ENCODE measurements at regions not wholly inside any gene's neighbourhood (a gene's known extent, or its start where the extent isn't known, plus 50 kb on each side); places are given as distances from the start of the nearest gene placed in this dataset.

DNA sequence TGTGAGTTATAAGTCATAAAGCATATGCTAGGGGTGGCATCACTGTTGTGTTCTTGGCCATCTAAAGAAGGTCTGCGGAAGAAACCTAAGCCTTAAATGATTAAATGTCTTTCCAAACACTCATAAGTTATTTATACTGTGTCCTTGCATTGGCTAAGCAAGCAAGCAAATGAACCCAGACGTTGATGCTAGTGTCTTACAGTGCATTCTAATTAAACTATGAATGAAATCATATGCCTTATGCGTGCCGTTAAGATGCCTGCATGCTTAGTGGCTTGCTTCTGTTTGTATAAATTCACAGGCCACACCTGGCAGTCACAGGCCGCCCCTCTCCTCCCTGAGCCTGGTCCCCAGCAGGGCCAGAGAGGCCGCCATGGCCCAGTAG, 49.9 kb downstream of the RIN2 start:
- no peak for DNase-seq (ENCODE audit: low read depth, low spot score)

DNA sequence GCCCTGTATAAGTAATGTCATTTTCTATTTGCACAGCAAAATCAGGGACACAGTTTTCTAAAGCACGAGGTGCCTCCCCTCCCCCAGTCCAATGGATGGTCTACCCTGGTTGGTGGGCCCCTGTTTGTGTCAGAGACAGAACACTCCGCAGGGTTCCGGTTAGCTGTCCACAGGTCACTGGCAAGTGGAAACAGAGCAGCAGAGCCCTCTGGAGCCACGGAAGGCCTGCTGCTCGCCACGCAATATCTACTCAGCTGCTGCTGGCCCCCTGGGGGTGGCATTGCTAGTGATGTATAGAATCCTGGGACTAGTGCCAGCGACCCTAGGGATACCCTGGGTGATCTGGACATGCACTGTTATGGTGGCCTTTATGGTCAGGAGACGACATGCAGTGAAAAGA, 50.4 kb downstream of the RIN2 start:
- no peak for DNase-seq (ENCODE audit: low read depth, low spot score)

DNA sequence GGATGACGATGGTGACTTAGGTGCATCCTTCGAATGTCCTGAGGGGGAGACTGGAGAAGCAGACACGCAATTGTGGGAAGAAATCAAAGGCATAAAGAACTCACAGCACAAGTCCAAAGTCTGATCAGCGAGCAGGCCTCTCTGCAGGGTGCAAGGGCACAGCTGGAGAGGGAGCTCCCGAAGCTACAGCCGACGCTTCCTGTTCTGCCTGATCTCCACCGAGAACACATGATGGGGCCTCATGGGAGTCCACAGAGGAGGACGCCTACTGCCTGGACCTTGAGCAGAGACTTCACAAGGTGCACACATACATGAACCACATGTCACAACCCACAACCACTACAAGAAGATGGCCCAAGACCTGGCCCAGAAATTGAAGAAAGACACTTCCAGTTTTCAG, 51.4 kb downstream of the RIN2 start:
- no peak for DNase-seq (ENCODE audit: low read depth, low spot score)

DNA sequence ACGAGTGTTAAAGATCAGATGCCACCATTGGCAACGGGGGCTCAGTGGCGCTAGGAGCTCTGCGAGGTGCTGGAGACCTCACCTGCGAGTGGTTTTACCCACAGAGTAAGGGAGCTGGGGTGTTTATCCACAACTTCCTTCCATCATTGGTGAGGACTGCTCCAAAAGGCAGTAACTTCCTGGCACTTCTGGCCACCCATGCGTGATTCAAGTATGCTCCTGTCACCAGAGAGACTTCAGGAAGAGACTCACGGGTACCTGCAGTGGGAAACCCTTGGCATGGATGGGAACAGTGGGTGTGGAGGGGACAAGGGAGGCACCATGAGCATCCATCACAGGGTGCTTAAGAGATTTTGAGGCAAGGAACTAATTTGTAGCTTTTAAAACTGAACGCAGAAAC, 53.2 kb downstream of the RIN2 start:
- no peak for DNase-seq (ENCODE audit: low read depth, low spot score)

DNA sequence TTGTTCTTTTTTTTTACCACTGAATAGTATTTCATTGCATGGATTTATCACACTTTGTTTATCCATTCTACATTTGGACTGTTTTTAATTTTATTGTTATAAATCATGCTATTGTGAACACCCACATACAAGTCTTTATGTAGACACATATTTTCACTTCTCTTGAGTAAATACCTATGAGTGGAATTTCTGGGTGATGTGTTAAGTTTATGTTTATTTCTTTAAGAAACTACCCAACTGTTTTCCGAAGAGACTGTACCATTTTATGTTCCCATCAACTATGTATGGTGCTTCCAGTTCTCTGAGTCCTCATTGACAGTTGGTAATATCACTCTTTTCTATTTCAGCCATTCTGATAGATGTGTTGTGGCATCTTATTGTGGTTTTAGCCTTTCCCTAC, 54.0 kb downstream of the RIN2 start:
- DNase-seq (ENCODE audit: low read depth, low spot score) = no peak

DNA sequence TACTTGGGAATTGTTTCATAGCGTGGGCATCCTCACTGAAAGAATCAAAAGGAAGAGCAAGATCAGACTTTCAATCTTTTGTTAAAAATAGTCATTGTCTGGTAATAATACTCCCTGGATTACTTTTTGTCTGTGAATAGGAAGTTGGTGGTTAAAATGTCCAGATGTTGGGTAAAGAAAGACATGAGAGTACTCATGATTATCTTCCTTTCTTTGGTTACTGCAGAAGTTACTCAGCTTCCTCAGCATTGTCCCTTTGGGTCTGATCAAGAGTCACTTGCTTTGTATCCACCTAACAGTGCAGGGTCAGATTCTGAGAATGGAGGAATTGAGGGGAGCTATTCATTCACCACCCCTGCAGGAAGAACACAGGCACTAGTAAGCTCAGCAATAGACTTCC, 54.6 kb downstream of the RIN2 start:
- no peak for DNase-seq (ENCODE audit: low read depth, low spot score)

DNA sequence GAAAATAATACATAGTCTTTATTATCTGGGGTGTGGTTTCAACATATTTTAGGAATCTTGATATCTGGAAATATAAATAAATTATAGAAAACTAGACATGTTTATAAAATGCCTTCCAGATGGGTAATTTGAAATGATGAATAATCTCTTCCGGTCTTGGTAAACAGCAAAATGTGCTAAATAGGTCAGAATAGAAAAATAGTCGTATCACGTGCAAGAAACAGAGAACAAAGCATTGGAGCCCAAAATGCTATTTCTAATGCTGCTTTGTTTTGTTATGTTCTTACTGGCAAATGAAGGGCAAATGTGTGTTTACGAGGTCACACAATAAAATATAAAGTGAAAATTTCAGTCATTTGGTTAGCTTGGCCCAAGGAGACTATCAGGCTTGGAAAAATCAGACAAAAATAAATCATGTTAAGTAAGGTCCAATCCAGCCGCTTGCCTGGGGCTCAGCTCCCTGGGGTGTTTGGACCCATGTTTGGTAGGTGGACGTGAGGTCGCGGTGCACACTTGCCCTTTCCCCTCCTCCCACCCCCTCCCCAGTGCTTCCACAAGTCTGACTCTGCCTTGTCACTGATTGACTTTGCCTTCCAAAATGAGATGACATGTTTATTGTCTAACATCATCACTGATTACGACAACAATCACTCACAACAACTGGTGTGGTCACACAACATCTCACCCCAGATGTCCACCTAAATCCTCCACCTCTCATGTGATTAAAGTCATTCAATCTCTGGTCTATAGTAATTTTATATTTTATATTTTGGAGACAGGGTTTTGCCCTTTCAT, 56.0 kb downstream of the RIN2 start:
- peak; percentile 58 for DNase-seq (ENCODE audit: low read depth, low spot score)

DNA sequence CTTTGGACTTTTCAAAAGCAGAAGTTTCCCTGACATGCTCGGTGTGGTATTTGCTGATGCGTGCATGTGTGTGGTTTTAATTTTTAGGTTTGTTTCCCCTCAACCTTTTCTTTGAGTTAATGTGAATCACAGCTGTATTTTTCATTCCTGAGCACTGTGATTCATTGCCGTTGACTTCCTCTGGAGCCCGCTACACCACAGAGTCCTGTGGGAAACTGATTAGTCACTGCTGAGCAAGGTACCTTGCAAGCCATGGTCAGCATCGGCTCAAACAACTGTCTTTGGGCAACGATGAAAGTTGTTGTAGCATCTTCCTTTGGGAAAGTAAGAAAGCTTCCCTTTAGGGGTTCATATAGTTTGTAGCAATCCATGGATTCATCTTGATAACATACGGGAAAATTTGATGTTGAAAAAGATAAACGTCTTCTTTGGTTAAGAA, 57.5 kb downstream of the RIN2 start:
- peak; percentile 97 for DNase-seq (ENCODE audit: low read depth, low spot score)

DNA sequence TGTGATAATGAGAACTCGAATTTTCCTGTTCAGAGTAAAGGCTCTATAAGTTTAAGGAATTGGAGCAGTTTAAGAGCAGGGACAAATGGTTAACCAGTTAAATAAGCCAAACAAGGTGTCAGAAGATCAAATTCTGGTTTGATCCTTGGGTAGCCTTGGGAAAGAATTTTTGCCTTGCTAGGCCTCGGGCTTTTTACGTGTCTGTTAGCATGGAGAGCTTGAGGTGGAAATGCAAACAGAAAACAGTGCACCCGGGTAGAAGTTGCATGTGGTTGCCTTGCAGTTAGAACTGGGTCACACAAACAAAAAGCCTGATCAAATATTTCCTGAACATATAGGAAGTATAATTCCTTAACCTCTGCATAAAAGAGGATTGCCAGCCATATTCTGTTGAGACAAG, 58.3 kb downstream of the RIN2 start:
- no peak for DNase-seq (ENCODE audit: low read depth, low spot score)

DNA sequence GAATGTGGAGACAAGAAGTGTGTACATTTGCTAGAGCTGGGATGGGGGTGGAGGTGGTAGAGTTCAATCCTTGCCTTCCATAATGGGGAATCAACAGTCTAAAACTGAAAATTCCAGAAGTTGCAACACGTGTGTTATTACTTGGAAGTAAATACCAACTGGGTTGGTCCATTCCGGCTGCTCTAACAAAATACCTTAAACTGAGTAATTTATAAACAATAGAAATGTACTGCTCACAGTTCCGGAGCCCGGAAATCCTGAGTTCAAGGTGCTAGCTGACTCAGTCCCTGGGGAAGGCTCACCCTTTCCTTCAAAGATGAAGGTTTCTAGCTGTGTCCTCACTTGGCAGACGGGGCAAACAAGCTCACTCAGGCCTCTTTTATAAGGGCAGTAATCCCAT, 59.0 kb downstream of the RIN2 start:
- DNase-seq (ENCODE audit: low read depth, low spot score) = peak; percentile 98

DNA sequence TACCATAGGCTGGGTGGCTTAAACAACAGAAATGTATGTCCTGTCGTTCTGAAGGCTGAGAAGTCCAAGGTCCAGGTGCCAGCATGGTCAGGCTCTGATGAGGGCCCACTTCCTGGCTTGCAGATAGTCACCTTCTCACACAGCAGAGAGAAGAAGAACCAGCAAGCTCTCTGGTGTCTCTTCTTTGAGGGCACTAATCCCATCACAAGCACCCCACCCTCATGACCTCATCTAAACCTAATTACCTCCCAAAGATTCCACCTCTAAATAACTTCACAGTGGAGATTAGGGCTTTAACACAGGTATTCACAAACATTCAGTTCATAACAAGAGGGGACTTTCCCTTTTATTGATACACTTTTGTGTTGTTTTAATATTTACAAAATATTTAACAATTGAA, 61.1 kb downstream of the RIN2 start:
- DNase-seq (ENCODE audit: low read depth, low spot score) = no peak

DNA sequence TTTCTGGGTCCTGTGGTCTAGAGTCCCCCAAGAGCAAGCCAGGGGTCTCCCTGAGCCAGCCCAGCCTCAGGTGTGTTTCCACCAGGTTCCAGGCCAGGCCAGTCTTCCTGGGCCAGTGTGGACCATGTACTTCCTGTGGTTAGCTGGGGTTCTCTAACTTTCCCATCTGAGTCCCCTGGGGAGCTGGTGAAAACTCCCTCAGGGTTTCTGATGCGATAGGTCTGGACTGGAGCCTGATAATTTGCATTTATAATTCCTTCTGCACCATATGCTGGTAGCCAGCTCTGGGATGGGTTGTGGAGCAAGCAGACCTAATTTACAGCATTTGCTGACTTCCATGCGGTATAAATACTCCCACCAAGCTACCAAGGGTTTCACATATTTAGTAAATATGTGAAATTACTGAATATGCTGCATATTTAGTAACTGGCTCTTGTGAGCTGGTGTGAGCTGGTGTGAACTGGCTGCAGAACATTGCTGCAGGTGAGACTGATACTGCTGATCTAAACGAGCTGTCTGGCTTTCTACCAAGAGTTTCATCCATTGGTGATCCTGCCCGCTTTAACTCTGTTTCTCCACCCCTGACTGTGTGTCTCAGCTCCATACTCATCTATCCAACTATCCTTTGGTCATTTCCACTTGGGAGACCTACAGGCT, 62.6 kb downstream of the RIN2 start:
- no peak for DNase-seq (ENCODE audit: low read depth, low spot score)

DNA sequence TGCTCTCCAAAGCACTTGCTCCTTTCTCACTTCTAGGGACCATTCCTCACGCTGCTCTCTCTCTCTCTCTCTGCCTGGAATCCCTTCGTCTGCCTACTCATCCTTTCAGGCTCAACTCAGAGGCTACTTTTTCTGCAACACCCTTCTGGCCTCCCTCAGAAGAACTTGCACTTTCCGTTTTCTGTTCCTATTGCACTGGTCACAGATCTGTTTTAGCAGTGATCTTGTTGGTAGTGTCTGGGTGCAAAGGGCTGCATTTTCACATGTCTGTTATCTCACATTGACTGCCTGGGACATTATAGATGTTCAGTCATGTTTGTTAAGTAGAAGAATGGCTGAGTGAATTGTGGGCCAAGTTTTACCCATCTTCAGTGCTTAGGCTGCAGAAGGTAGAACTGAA, 63.5 kb downstream of the RIN2 start:
- no peak for DNase-seq (ENCODE audit: low read depth, low spot score)

DNA sequence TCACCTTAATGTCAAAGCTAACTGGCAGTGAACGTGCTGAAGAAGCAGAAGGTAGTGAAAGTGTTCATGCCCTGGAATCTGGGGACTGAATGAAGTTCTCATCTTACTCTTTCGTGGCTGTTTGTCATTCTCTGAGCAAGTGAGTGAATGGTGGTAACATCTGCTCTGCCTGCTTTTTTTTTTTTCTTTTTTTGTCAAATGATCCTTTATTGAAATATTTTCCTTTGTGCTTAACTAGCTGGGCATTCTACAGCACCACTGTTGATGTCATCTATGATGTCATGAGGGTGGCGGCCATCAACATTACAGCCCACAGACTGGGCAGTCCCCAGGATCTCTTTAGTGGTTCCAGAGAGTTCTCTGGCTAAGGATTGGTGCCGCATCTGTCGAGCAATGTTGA, 65.2 kb downstream of the RIN2 start:
- no peak for DNase-seq (ENCODE audit: low read depth, low spot score)

DNA sequence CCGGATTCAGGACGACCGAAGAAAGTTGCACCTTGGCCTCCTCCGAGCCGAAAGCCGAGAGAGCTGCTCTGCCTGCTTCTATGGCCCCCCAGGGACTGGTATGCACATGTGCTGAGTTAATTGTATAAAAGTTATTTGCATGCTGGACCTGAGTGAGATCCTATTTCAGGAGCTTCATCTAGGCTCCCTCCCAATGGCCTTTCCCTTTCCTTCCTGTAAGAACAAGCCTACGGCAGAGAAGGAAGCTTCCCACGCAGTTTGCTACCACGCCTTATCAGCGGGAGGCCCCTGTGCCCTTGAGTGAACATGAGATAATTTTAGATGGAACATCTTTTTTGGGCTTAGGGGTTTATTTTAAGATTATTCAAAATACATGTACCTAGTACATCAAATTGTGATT, 65.9 kb downstream of the RIN2 start:
- DNase-seq (ENCODE audit: low read depth, low spot score) = no peak

DNA sequence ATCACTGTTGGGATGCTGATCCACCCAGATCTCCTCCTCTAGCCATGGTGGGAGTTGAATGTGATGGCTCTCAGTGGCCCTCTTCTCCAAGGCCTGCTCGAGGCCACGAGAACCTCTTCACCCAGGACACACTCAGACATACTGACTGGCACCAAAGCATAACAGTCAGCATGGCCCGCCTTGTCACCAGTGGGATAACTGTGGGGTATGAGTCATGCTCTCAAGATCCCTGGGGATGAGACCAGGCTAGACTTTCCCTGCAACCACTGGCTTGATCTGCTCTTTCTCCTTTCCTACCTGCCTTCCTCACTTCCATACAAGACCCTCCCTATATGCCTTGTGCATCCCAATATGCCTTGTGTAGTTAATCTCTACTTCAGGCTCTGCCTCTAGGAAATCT, 66.8 kb downstream of the RIN2 start:
- no peak for DNase-seq (ENCODE audit: low read depth, low spot score)

DNA sequence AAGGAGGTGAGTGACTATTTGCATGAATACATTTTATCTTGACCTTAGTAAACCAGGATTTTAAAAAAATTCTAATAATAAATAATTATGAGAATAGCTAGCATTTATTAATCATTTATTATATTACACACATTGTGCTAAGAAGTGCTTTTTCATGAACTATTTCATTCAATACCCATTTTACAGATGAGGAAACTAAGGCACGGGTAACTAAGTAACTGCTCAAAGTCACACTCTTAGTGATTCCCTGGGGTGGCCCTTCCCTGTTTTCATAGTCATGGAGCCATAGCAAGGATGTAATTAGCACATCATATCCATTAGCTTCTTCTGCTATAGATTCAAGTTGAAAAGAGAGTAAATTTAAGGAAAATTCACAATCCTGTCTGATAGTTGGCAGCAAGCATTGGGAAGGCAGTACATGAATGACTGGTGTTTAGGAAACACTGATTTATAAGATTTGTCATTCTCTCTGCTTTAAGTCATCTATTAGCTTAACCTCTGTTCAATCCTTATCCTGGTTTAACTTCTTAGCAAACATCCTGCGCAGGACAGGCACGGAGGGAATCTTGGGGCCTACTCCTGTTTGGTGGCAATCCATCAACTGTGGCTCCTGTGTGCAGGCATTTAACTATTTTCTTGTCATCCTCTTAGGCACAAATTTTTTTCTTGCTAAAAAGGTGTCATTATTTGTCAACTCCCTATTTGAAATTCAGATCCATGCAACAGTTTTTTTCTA, 68.3 kb downstream of the RIN2 start:
- no peak for DNase-seq (ENCODE audit: low read depth, low spot score)

DNA sequence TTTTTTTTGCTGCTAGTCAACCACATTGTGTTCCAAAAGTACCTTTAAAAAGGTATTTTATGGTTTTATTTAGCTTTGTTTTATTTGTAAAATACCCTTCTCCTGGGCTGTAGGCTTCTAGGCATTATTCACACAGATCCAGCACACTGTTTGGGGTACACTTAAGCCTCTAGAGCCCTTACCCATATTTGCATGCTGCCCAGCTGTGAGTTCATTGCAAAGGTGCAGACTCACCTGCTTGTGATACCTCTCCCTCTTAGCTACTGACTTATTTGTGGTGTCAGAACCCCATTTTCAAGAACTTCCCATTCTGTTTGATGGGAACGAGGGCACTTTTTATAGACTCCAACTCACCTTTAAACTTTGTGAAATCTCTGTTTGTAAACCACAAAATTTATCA, 69.8 kb downstream of the RIN2 start:
- no peak for DNase-seq (ENCODE audit: low read depth, low spot score)

DNA sequence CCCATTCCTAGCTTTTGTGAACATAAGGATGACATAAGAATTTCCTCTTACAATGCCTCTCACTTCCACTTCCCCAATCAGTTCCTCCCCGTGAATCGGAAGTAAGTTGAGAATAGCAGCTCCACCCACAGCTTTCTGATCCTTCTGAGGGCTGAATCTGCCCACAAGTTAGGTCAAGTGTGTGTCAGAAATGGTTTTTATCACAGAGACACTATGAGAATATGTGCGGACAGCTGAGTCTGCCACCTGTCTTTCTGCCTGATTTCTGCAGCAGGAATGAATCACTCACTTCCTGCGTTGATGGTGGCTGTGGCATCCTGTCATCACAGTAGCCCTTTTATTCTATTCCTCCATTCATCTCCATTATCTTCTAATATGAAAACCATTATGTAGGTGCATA, 70.2 kb downstream of the RIN2 start:
- no peak for DNase-seq (ENCODE audit: low read depth, low spot score)

DNA sequence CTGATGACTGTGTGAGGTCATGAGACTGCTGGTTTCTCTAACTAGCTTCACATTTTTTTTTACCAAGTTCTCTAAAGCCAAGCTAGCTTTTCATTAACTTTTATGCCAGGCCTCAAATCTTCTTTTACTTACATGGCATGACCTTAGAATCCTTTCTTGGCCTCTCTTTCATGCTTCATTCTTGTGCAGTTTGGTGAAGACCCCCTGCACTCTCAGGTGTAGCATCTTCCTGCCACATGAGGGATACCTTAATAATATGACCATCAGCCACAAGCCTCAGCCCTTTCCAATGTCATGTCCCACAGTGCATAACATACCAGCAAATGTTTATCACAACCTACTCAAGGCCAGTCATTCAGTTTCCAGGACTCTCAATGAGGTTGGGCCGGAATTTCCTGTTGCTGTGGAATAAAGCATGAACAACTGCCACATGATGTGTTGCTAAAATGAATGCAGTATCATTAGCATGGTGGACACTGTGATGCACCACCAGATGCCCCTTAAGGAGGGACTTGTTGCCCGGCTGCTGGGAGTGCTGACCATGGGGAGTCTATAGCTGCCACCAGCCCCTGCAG, 72.2 kb downstream of the RIN2 start:
- DNase-seq (ENCODE audit: low read depth, low spot score) = no peak

DNA sequence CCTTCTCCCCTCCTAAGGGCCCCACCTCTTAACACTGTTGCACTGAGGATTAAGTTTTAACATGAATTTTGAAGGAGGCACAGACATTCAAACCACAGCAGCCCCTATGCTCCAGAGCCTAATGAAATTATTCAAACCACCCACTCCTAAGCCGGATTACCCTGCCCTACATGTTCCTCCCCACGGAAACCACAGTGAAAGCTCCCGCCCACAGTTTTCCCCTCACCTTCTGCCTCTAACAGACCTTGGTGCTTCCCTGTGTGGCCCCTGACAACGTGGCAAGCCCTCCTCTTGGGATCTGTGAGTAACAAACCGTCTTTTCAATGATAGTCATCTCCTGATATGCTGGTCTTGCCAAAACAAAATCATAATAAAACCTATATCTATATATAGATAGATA, 74.8 kb downstream of the RIN2 start:
- no peak for DNase-seq (ENCODE audit: low read depth, low spot score)

DNA sequence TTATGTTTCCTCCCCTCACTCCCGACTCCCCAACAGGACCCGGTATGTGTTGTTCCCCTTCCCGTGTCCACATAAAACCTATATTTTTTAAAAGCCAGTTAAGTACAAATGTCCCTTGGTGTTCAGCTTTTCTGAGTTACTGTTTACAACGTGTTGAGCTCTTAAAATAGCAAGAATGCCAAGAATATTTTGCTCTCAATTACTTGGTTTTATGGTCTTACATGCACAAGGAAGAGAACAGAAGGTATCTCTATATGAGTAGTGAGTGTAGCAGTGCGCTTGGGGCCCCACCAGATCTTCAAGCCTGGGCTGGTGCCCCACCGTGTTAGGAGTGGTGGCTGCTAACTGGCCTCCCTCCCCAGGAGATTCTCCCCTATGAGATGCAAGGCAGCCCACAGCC, 75.3 kb downstream of the RIN2 start:
- no peak for DNase-seq (ENCODE audit: low read depth, low spot score)

Data from pulmonary artery endothelial cell (primary cell).